GM23338 (cell line): ENCODE measurements at regions not wholly inside any gene's neighbourhood (a gene's known extent, or its start where the extent isn't known, plus 50 kb on each side); places are given as distances from the start of the nearest gene placed in this dataset.

Experiments used
- ATAC-seq: fragments of 200-7000 bp; cut with Tn5 transposase; 3 replicates; pipeline ENCODE4 v1.9.1; 2020
- DNase-seq: peaks from one replicate; pipeline ENCODE4 v3.0.0-alpha.2; 2015; ENCODE audit warnings: low spot score
- H2AFZ ChIP-seq: fragments of 200-600 bp; sonication (generic); 2 replicates; pipeline ENCODE4 v1.8.0; 2016; ENCODE audit warnings: antibody characterized with exemption, mild to moderate bottlenecking, moderate library complexity
- H3F3A ChIP-seq: fragments of 200-600 bp; sonication (generic); replicated peaks from 2 replicates; pipeline ENCODE4 v1.8.0; 2017; ENCODE audit warnings: antibody characterized with exemption, mixed run types, low read depth
- H3K27ac ChIP-seq: fragments of 200-600 bp; sonication (generic); 2 replicates; pipeline ENCODE4 v1.6.1; 2016; ENCODE audit warnings: low read depth
- H3K27me3 ChIP-seq: fragments of 200-600 bp; sonication (generic); 2 replicates; pipeline ENCODE4 v1.8.0; 2016; ENCODE audit warnings: mild to moderate bottlenecking, mixed run types, moderate library complexity; ENCODE audit not compliant: insufficient read depth
- H3K36me3 ChIP-seq: fragments of 200-600 bp; sonication (generic); 2 replicates; pipeline ENCODE4 v1.8.0; 2016; ENCODE audit warnings: mild to moderate bottlenecking; ENCODE audit not compliant: insufficient read depth
- H3K4me1 ChIP-seq: fragments of 200-600 bp; sonication (generic); 2 replicates; pipeline ENCODE4 v1.8.0; 2016; ENCODE audit warnings: mild to moderate bottlenecking, moderate library complexity; ENCODE audit not compliant: insufficient read depth
- H3K4me2 ChIP-seq: fragments of 200-600 bp; sonication (generic); 2 replicates; pipeline ENCODE4 v1.7.1; 2017; ENCODE audit warnings: mixed run types
- H3K4me3 ChIP-seq: fragments of 200-600 bp; sonication (generic); 2 replicates; pipeline ENCODE4 v1.6.1; 2016; ENCODE audit warnings: mixed run types
- H3K79me2 ChIP-seq: fragments of 200-600 bp; sonication (generic); replicated peaks from 2 replicates; pipeline ENCODE4 v1.8.0; 2017; ENCODE audit warnings: mild to moderate bottlenecking; ENCODE audit not compliant: insufficient read depth
- H3K9me2 ChIP-seq: fragments of 200-600 bp; sonication (generic); 2 replicates; pipeline ENCODE4 v1.8.0; 2017; ENCODE audit not compliant: insufficient read depth
- H4K20me1 ChIP-seq: fragments of 200-600 bp; sonication (generic); replicated peaks from 2 replicates; pipeline ENCODE4 v1.8.0; 2017; ENCODE audit warnings: mild to moderate bottlenecking; ENCODE audit not compliant: insufficient read depth
- H3K27ac Mint-ChIP-seq: 2 replicates; pipeline ENCODE4 v1.8.0; 2020; ENCODE audit warnings: inconsistent platforms, mild to moderate bottlenecking, moderate library complexity, mixed read lengths
- H3K27me3 Mint-ChIP-seq: 3 replicates; pipeline ENCODE4 v1.8.0; 2022; ENCODE audit warnings: low read depth, mild to moderate bottlenecking, moderate library complexity, mixed read lengths, inconsistent platforms; ENCODE audit not compliant: insufficient read depth, poor library complexity
- H3K36me3 Mint-ChIP-seq: 3 replicates; pipeline ENCODE4 v1.8.0; 2021; ENCODE audit warnings: low read depth, mild to moderate bottlenecking, inconsistent platforms, moderate library complexity, mixed read lengths
- H3K4me1 Mint-ChIP-seq: 3 replicates; pipeline ENCODE4 v1.8.0; 2020; ENCODE audit warnings: mild to moderate bottlenecking, inconsistent platforms, mixed read lengths
- H3K4me3 Mint-ChIP-seq: 3 replicates; pipeline ENCODE4 v1.8.0; 2021; ENCODE audit warnings: moderate library complexity, mild to moderate bottlenecking, inconsistent platforms, mixed read lengths
- H3K9me3 Mint-ChIP-seq: 3 replicates; pipeline ENCODE4 v1.8.0; 2020; ENCODE audit warnings: moderate library complexity, mild to moderate bottlenecking, inconsistent platforms, mixed read lengths
- CREB1 ChIP-seq: fragments of 250-450 bp; sonication (Bioruptor Pico); IDR thresholded peaks from 2 replicates; pipeline ENCODE4 v1.5.0; 2020; ENCODE audit warnings: low read depth, mild to moderate bottlenecking, moderate library complexity
- CTCF ChIP-seq, 2 experiments: fragments of 200-600 bp in 1 of 2; sonication (generic) in 1 of 2; conservative IDR thresholded peaks; 2 replicates each; pipeline versions ENCODE4 v1.5.1 to v1.6.1; 2016 to 2017; ENCODE audit warnings: antibody characterized with exemption in 2 of 2, low read depth in 2 of 2, mild to moderate bottlenecking in 2 of 2, moderate library complexity in 1 of 2
- EZH2phosphoT487 ChIP-seq: fragments of 200-600 bp; sonication (generic); IDR thresholded peaks from one replicate; pipeline ENCODE4 v1.8.1; 2018; ENCODE audit warnings: antibody characterized with exemption; ENCODE audit not compliant: unreplicated experiment
- JUNB ChIP-seq: IDR thresholded peaks from one replicate; pipeline ENCODE4 v1.6.1; 2016; ENCODE audit warnings: antibody characterized with exemption; ENCODE audit not compliant: unreplicated experiment
- NANOG ChIP-seq: IDR thresholded peaks from 2 replicates; pipeline ENCODE4 v1.6.1; 2016; ENCODE audit warnings: antibody characterized with exemption, borderline replicate concordance
- POLR2AphosphoS5 ChIP-seq: IDR thresholded peaks from 2 replicates; pipeline ENCODE4 v1.6.1; 2016; ENCODE audit warnings: antibody characterized with exemption, low read depth
- REST ChIP-seq: IDR thresholded peaks from one replicate; pipeline ENCODE4 v1.6.1; 2018; ENCODE audit warnings: antibody characterized with exemption; ENCODE audit not compliant: unreplicated experiment
- STAT1 ChIP-seq: IDR thresholded peaks from one replicate; pipeline ENCODE4 v1.6.1; 2016; ENCODE audit warnings: antibody characterized with exemption; ENCODE audit not compliant: unreplicated experiment
- ZNF114 ChIP-seq: fragments of 250-450 bp; sonication (Bioruptor Pico); IDR thresholded peaks from 2 replicates; pipeline ENCODE4 v1.5.0; 2020; ENCODE audit warnings: mild to moderate bottlenecking, moderate library complexity
- ZNF331 ChIP-seq: fragments of 250-450 bp; sonication (Bioruptor Pico); IDR thresholded peaks from 2 replicates; pipeline ENCODE4 v1.5.0; 2020; ENCODE audit warnings: low read depth, mild to moderate bottlenecking, moderate library complexity
- ZNF462 ChIP-seq: fragments of 250-450 bp; sonication (Bioruptor Pico); IDR thresholded peaks from 2 replicates; pipeline ENCODE4 v1.5.0; 2020; ENCODE audit warnings: mild to moderate bottlenecking, moderate library complexity

- TF ChIP-seq STAT1 (no peak), EZH2phosphoT487 (no peak)
- H3K4me3 ChIP-seq: no peak overlapping the region
- H2AFZ ChIP-seq: no peak overlapping the region
- Mint-ChIP-seq H3K4me1 (no peaks in the 10 kb centered on the region), H3K36me3 (no peaks in the 10 kb centered on the region), H3K9me3 (0 out of 3 replicates have a peak, but pooled peaks cover under 1% of the 10 kb centered on the region), H3K27ac (no peak overlapping the region), H3K27me3 (peaks cover 3% of the 10 kb centered on the region), H3K4me3 (no peak overlapping the region)
- no peaks in the 10 kb centered on the region for H3K4me1 ChIP-seq
- no peak for ATAC-seq
- H3K9me2 ChIP-seq: no peaks in the 10 kb centered on the region; the same call in 1 of the 2 replicates
- no peaks in the 10 kb centered on the region for H4K20me1 ChIP-seq
- H3K27ac ChIP-seq: no peak overlapping the region
- no peak overlapping the region for H3K4me2 ChIP-seq
- no peak for DNase-seq
- H3K79me2 ChIP-seq: no peaks in the 10 kb centered on the region
- no peaks in the 10 kb centered on the region for H3K27me3 ChIP-seq
- H3F3A ChIP-seq: no peaks in the 10 kb centered on the region
- H3K36me3 ChIP-seq: no peaks in the 10 kb centered on the region
Observed at GRCh38 chr18:1994471-1994870, 576.8 kb downstream of the METTL4 start.

GRCh38 chr18:1995041-1995612 lies 576.2 kb downstream of the METTL4 start:
- Histone ChIP-seq H3K4me3 (no peak overlapping the region), H3K27ac (no peak overlapping the region), H3F3A (no peaks in the 10 kb centered on the region), H3K4me2 (no peak overlapping the region), H3K4me1 (no peaks in the 10 kb centered on the region), H4K20me1 (no peaks in the 10 kb centered on the region), H3K9me2 (peaks cover 4% of the 10 kb centered on the region), H3K79me2 (no peaks in the 10 kb centered on the region), H2AFZ (no peak overlapping the region), H3K27me3 (no peaks in the 10 kb centered on the region), H3K36me3 (no peaks in the 10 kb centered on the region)
- ATAC-seq (no peak), DNase-seq (no peak)
- Mint-ChIP-seq H3K9me3 (0 out of 3 replicates have a peak, but pooled peaks cover 5% of the 10 kb centered on the region), H3K27ac (no peak overlapping the region), H3K4me1 (no peaks in the 10 kb centered on the region), H3K36me3 (no peaks in the 10 kb centered on the region), H3K27me3 (peaks cover 3% of the 10 kb centered on the region), H3K4me3 (no peak overlapping the region)
- no peak for TF ChIP-seq ZNF331 (CRISPR knock-in tag)
- no peak for TF ChIP-seq JUNB
- no peak for TF ChIP-seq NANOG
- no peak for TF ChIP-seq REST
- TF ChIP-seq STAT1: no peak
- no peak for TF ChIP-seq ZNF462 (CRISPR knock-in tag)
- no peak for TF ChIP-seq CTCF (conservative IDR thresholded peaks at IDR 0.05; ENCODE audit: low read depth in 2 of 2)
- no peak for TF ChIP-seq EZH2phosphoT487
- TF ChIP-seq CREB1 (CRISPR knock-in tag): no peak
- no peak for TF ChIP-seq POLR2AphosphoS5
- no peak for TF ChIP-seq ZNF114 (CRISPR knock-in tag)
